ENCODE measurements at regions not wholly inside any gene's neighbourhood (a gene's known extent, or its start where the extent isn't known, plus 50 kb on each side); places are given as distances from the start of the nearest gene placed in this dataset.
A peak's percentile ranks its signal among the peaks of the same experiment; 100 is the strongest.

DNA sequence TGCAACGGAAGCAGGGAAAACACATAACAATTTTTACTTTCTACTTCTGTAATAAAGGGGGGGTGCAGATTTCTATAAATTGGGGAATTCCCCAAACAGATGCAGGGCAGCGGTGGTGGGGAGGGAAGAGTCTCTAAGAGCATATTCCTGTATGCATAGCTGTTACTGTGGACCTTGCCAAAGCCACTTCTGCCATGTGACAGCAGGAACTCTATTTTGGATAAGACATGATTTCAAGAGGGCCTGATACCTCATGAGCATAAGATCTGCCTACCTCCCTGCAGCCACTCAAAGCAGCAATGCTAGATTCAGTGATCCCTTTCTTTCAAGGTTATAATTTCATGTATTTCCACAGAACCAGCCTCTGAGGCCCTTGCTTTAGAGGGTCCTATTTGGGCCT is 86.2 kb upstream of the CNKSR3 start:
- TF ChIP-seq, protein P1, sequence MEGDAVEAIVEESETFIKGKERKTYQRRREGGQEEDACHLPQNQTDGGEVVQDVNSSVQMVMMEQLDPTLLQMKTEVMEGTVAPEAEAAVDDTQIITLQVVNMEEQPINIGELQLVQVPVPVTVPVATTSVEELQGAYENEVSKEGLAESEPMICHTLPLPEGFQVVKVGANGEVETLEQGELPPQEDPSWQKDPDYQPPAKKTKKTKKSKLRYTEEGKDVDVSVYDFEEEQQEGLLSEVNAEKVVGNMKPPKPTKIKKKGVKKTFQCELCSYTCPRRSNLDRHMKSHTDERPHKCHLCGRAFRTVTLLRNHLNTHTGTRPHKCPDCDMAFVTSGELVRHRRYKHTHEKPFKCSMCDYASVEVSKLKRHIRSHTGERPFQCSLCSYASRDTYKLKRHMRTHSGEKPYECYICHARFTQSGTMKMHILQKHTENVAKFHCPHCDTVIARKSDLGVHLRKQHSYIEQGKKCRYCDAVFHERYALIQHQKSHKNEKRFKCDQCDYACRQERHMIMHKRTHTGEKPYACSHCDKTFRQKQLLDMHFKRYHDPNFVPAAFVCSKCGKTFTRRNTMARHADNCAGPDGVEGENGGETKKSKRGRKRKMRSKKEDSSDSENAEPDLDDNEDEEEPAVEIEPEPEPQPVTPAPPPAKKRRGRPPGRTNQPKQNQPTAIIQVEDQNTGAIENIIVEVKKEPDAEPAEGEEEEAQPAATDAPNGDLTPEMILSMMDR (IDR thresholded peaks at IDR 0.05), result no peak

DNA sequence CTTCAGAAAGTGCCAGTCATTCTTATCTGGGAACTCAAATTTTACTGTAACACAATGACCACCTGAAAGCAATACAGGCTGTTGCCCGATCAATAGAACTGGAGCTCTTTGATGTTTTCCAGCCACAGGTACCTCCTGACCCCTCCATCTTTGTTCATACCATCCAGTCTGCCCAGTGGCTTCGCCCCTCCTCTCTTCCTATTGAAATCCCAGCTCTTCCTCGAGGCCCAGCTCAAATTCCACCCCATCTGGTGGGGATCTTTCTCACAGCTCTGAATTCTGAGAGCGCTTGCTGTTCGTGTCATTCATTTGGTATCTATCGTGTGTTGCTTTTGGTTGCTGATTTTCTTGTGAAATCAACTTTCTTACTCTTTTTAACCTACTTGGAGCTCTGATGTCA is 87.9 kb upstream of the CNKSR3 start:
- Mint-ChIP-seq H3K27me3 (ENCODE audit: low read depth in 3 of 3) (no peaks in the 10 kb centered on the region), H3K4me1 (no peaks in the 10 kb centered on the region), H3K36me3 (no peaks in the 10 kb centered on the region), H3K9me3 (peaks cover 0 to 3% (median 0%) of the 10 kb centered on the region in 7 donors), H3K4me3 (no peak overlapping the region), H3K27ac (peak overlapping the region in 1 of 7 donors; percentile 45)
- Histone ChIP-seq H2AFZ (ENCODE audit: insufficient read depth, low read depth, low read length, poor library complexity, severe bottlenecking) (no peak overlapping the region), H3K4me1 (ENCODE audit: control insufficient read depth in 1 of 2, insufficient read depth in 2 of 2, low read length in 2 of 2) (no peaks in the 10 kb centered on the region), H3K79me2 (ENCODE audit: insufficient read depth, low read length) (no peaks in the 10 kb centered on the region), H3K27me3 (ENCODE audit: control insufficient read depth in 2 of 2, insufficient read depth in 2 of 2, low read length in 2 of 2) (no peaks in the 10 kb centered on the region), H4K20me1 (ENCODE audit: insufficient read depth, low read length) (no peaks in the 10 kb centered on the region), H3K9ac (ENCODE audit: insufficient read depth, low read length, poor library complexity, severe bottlenecking) (no peak overlapping the region), H3K27ac (ENCODE audit: low read depth in 1 of 2, low read length in 2 of 2) (no peak overlapping the region), H3K4me2 (replicated peaks; ENCODE audit: extremely low read depth, low read length, poor library complexity, severe bottlenecking) (no peak overlapping the region), H3K4me3 (replicated peaks in 1 of 3; ENCODE audit: low read depth in 2 of 3, low read length in 3 of 3) (no peak overlapping the region), H3K36me3 (replicated peaks in 1 of 2; ENCODE audit: control insufficient read depth in 1 of 2, insufficient read depth in 2 of 2, low read length in 2 of 2) (no peaks in the 10 kb centered on the region), H3K9me3 (replicated peaks in 1 of 2; ENCODE audit: control insufficient read depth in 1 of 2, insufficient read depth in 1 of 2, low read length in 2 of 2) (no peaks in the 10 kb centered on the region)
- TF ChIP-seq, protein P1 (IDR thresholded peaks at IDR 0.05), result no peak
- intact Hi-C loops (cut with micrococcal nuclease), result no loop called here
- DNase-seq, result no peak
- 93% methylated on average over 1 of the region's 6 CpGs for WGBS (ENCODE audit: insufficient coverage)

More for the DNA sequence above, 86.2 kb upstream of the CNKSR3 start:
- no peaks in the 10 kb centered on the region for H4K20me1 ChIP-seq (ENCODE audit: insufficient read depth, low read length)
- no peaks in the 10 kb centered on the region for H3K27me3 ChIP-seq (ENCODE audit: control insufficient read depth in 2 of 2, insufficient read depth in 2 of 2, low read length in 2 of 2)
- H3K4me3 ChIP-seq (replicated peaks in 1 of 3; ENCODE audit: low read depth in 2 of 3, low read length in 3 of 3), result no peak overlapping the region
- intact Hi-C loops (cut with micrococcal nuclease), result no loop called here
- H3K79me2 ChIP-seq (ENCODE audit: insufficient read depth, low read length), result no peaks in the 10 kb centered on the region
- no peak overlapping the region for H3K9ac ChIP-seq (ENCODE audit: insufficient read depth, low read length, poor library complexity, severe bottlenecking)
- 57% methylated on average over 1 of the region's 2 CpGs for WGBS (ENCODE audit: insufficient coverage)
- Mint-ChIP-seq H3K27me3 (ENCODE audit: low read depth in 3 of 3) (no peaks in the 10 kb centered on the region), H3K27ac (no peak overlapping the region), H3K9me3 (peaks cover 0 to 3% (median 0%) of the 10 kb centered on the region in 7 donors), H3K4me1 (no peaks in the 10 kb centered on the region), H3K36me3 (no peaks in the 10 kb centered on the region), H3K4me3 (no peak overlapping the region)
- no peak overlapping the region for H3K4me2 ChIP-seq (replicated peaks; ENCODE audit: extremely low read depth, low read length, poor library complexity, severe bottlenecking)
- no peak overlapping the region for H3K27ac ChIP-seq (ENCODE audit: low read depth in 1 of 2, low read length in 2 of 2)
- H3K4me1 ChIP-seq (ENCODE audit: control insufficient read depth in 1 of 2, insufficient read depth in 2 of 2, low read length in 2 of 2), result no peaks in the 10 kb centered on the region
- H2AFZ ChIP-seq (ENCODE audit: insufficient read depth, low read depth, low read length, poor library complexity, severe bottlenecking), result no peak overlapping the region
- no peaks in the 10 kb centered on the region for H3K9me3 ChIP-seq (replicated peaks in 1 of 2; ENCODE audit: control insufficient read depth in 1 of 2, insufficient read depth in 1 of 2, low read length in 2 of 2)
- no peak for DNase-seq
- H3K36me3 ChIP-seq (replicated peaks in 1 of 2; ENCODE audit: control insufficient read depth in 1 of 2, insufficient read depth in 2 of 2, low read length in 2 of 2), result no peaks in the 10 kb centered on the region
